ENCODE measurements at regions not wholly inside any gene's neighbourhood (a gene's known extent, or its start where the extent isn't known, plus 50 kb on each side); places are given as distances from the start of the nearest gene placed in this dataset.

DNA sequence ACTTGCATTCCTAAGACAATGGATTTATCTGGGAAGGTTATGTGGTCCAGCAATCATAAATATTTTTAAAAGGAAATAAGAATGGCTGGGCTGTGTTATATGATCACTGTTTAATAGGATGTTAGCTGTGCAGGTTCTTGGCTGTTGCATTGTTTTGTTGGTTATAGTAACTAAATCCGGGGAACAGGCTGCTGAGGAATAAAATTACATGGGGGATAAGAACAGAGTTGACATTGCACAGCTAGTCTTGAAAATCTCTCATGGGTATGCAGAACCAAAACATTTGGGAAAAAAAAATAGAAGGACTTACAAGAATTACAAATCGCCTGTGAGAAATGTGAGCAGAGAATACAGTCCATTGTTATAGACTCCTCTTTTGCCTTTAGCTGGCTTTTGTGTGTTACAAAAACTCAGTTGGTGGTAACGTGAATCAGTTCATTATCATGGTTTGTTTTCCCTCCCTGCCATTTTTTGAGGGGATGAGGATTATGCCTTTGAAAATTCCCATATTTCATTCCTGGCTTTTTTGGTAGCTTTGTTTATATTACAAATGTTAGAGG is 375.3 kb upstream of the DAB2 start:
- ATAC-seq (no peak), DNase-seq (no peak)

DNA sequence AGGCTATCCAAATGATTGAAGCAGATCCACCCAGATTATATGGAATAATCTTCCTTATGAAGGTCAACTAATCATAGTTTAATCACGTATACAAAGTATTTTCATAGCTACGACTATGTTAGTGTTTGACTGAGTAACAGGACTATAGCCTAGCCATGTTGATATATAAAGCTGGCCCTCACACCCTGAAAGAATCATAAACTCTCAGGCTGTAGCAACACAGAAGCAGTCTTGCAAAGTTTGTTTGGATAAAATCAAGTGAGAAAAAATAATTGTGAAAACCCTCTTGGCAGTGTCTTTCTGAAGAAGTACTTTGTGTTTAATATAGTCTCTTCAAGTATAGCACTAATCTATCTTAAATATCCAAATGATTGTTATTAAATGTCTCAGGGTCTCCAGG is 374.5 kb upstream of the DAB2 start:
- ATAC-seq (no peak), DNase-seq (no peak)

DNA sequence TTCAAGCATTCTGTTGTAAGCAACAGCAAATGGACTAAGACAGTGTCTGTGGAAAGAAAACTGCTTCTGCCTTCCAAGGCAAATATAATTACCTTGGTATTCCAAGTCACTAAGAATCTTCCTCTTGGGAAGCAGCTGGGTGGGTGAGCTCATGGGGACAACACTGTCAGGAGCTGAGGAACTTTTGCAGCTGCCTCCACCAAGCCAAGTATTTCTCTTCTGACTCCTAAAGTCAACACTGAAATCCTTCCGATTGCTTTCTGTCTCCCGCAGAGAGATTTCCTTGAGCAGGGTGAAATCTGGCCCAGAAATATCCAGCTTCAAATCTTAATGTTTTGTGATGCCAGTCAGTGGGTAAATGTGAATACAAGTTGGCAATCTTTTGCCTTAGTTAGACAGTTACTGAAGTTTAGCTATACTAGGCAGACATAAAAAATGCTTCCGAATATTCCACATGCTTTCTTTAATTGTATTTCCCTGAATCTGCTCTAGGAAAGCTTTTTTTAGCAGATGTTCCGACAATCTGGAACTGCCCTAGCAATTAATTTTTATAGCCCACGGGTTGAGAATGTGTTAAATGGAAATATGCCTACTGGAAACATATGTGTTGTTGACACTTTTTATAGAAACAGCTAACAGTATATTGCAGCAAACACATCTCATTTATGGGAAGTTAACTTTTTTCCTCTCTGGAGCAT is 369.9 kb upstream of the DAB2 start:
- ATAC-seq (no peak), DNase-seq (no peak)

DNA sequence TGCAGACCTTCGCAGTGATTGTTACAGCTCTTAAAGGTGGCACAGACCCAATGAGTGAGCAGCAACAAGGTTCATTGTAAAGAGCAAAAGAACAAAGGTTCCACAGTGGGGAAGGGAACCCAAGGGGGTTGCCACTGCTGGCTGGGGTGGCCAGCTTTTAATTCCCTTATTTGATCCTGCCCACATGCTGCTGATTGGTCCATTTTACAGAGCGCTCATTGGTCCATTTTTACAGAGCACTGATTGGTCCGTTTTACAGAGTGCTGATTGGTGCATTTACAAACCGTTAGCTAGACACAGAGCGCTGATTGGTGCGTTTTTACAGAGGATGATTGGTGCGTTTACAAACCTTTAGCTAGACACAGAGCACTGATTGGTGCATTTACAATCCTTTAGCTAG is 360.6 kb upstream of the DAB2 start:
- DNase-seq = no peak
- ATAC-seq = no peak

DNA sequence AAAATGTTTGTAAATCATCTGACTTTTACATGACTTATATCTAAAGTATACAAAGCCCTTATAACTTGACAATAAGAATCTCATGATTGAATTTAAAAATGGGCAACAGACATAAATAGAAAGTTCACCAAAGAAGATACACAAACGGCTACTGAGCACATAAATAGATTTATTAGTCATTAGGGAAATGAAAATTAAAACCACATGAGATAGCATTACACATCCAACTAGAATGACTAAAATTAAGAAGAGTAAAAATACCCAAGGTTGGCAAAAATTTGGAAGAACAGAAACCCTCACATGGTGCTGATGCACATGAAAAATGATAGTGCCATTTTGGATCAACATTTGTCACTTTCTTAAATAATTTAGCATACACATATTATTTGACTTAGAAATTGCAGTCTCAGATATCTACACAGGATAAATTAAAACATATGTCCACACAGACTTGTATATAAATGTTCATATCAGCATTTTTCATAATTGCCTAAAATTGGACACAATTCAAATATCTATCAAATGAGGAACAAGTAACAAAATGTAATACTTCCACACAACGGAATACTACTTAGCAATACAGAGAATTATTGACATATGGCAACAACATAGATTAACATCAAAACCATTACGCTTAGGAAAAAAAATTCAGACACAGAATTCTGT is 359.1 kb upstream of the DAB2 start:
- ATAC-seq (no peak), DNase-seq (no peak)

DNA sequence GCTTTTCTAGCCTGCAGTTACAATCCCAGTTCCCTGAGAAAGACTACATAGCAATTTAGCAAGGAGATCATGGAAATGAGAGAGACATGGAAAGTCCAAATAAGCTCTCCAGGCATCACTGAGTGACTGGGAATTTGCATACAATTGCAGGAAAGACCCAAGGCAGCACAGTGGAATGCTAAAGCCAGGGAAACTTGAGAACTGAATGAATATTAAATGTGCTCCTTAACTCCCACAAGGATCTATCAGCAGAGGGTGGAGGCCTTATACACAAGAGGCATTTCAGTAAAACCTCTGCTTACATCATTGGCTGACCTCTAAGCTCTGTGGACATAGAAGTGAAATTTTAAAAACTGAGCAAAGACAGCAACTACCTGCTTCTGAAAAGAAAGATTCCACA is 355.6 kb upstream of the DAB2 start:
- no peak for ATAC-seq
- no peak for DNase-seq

DNA sequence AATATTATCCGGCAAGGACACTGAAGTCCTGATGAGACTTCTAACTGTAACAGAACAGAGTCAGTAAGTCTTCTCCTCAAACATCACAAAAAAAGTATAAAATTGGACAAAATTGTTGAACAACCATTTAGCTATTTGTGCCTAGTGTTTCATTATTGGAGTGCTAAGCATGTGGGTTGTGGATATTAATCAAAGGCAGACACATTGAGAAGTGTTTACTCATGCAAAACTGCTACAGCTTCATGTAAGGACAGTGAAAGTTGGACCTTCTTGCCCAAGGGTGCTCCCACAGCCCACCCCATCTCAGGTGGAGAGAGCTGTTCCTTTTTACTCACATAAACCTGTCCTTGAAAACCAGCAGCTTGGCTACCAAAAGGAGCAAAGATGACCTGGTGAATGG is 355.1 kb upstream of the DAB2 start:
- ATAC-seq (no peak), DNase-seq (no peak)

DNA sequence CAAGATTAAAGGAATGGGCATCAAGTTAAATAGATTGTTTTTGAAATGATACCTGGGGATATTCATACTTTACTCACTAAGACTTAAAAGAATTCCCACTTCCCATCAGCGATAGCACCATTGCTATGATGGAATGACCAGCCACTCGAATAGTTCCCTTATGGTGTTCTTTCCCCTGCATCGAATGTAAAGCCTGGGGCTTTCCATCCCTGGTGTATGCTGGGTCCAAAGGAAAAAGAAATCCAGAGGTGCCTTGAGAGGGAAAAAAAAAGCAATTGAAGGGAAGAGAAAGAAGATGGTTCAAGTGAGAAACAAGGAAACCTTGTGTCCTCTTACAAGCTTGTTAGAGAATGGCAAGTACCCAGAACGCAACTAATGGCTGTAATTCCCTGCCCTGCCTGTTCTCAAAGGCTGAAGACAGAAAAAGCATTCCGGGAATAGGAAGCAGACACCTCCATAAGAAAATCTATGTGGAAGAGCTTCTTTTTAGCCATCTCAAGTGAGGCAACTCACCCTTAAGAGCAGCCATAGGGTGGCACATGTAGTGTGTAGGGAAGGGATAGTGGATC is 351.1 kb upstream of the DAB2 start:
- ATAC-seq = no peak
- no peak for DNase-seq

DNA sequence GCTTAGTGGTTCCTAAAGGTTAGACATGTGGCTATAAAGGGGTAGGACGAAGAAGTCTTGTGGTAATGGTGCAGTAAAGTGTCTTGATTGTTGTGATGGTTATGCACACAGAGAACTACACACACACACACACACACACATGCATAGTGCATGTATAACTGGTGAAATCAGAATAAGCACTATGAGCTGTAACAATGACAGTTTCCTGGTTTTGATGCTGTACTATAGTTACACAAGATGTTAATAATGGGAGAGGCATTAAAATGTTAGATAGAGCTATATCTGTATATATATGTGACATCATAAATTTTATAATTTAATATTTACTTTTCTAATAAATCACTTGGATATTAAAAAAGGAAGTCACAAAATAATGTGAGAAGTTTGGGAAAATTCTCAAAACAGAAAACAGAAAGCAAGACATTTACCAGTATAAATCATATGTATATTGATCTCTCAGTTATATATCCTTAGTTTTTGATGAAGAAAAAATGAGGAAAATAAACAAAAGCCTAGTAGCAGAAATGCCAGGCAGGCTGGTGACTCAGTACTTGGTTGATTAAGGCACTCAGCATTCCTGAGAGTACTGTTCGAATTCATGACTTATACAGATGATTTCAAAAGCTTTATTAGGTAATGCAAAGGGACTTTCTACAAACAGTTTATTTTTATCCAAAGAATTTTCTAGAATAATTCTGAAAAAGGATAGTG is 350.5 kb upstream of the DAB2 start:
- ATAC-seq = no peak
- DNase-seq = no peak

DNA sequence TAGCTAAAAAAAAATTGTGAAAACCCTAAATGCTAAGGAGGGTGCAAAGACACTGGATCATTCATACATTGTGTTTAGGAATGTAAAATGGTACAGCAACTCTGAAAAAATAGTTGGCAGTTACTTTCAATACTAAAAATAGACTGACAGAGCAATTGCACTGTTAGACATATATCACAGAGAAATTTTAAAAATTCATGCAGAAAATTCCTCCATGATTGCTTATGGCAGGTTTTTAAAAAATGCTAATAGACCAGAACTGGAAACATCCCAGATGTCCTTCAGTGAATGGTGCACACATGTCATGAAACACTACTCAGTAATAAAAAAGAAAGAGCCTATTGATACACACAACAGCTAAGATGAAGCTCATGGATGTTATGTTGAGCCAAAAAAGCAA is 349.8 kb upstream of the DAB2 start:
- DNase-seq (no peak), ATAC-seq (no peak)

DNA sequence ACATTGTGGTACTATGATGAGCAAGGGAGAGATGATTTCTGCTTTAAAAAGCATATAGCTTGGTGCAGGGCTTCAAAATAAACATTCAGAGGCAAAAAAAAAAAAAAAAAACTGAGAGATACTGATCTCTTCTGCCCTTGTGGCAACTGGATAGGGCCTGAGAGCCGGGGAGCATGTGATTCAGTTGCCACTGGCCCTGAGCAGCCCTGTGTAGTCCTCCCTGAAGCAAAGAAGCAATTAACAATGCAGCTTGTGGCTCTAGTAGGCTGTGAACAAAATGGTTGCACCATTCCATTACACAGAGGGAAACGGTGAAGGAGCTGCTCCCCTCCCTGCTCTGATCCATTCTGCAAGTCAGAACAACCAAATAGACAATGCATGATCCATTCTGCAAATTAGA is 347.5 kb upstream of the DAB2 start:
- ATAC-seq = no peak

DNA sequence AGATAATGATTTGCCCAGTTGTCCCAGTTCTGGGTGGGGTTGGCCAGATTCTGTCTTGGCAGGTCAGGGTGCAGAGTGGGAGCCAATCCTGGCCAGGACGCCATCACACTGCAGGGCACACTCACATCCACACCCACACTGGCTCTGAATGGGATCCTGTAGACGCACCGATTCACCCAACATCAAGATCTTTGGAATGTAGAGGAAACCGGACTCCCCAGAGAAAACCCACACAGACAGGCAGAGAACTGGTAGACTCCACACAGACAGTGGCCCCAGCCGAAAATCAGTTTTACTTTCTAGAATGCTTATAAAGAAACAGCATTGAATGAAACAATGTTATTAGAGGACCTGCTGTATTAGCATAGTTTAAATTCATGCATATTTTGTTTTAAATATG is 343.1 kb upstream of the DAB2 start:
- DNase-seq = no peak
- ATAC-seq = no peak

More for the DNA sequence above, 347.5 kb upstream of the DAB2 start:
- DNase-seq = no peak

DNA sequence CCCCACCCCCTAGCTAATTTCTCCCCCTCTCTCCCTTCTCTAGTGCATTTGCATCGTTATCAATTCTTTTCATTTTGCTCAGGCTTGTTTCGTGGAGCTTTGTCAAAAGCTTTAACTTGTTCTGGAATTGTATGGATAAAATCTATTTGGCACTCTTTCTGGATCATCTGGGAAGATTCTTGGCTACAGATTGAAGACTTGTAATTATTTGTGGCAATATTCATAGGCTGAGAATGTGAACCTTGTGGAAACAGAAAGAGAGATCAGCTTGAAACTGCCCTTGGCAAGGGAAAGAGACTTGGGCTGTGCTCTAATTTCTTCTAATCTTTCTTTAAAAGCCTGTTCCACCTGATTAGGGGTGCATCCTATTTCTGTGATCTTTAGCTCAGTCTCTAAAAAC is 340.6 kb upstream of the DAB2 start:
- ATAC-seq (no peak), DNase-seq (no peak)

DNA sequence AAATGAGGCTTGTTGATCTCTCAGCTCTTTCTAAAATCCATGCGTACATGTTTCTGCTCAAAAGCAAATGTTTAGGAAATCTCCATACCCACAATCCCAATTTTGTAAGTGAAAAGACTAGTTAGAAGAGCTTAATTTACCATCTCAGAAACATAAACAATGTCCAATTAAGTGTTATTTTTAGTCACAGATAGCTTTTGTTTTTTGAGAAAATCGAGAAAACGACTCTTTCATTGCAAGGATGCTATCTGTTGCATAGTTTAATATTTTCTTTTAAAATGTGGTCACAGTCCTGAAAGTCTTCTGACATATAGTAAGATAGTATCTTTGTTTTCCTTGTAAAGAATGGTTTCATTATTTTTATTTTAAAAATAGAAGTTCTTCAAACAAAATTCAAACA is 338.0 kb upstream of the DAB2 start:
- DNase-seq = no peak

DNA sequence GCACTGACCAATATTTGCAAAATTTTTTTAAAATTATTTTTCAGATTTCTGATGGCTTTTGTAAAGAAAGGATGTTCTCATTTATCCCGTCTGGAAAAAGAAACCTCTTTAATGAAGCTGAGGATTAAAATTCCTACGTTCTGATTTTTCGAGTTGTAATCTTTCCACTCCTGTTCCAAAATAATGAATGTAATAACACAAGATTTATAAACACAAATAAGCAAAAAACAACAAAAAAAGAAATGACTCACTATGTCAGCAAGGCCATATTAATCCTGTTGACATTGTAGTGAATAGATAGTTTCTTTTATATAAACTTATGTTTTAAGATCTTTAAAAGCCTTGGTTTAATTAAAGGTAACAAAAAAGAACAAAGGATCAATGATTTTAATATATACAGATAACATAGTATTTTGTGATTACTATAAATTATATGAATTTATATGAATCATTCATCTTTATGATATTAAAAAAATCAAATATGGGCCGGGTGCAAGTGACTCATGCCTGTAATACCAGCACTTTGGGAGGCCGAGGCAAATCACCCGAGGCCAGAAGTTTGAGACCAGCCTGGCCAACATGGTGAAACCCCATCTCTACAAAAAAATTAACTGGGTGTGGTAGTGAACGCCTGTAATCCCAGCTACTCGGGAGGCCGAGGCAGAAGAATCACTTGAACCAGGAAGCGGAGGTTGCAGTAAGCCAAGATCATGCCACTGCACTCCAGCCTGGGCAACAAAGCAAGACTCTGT is 336.6 kb upstream of the DAB2 start:
- no peak for DNase-seq

More for the DNA sequence above, 338.0 kb upstream of the DAB2 start:
- no peak for ATAC-seq

DNA sequence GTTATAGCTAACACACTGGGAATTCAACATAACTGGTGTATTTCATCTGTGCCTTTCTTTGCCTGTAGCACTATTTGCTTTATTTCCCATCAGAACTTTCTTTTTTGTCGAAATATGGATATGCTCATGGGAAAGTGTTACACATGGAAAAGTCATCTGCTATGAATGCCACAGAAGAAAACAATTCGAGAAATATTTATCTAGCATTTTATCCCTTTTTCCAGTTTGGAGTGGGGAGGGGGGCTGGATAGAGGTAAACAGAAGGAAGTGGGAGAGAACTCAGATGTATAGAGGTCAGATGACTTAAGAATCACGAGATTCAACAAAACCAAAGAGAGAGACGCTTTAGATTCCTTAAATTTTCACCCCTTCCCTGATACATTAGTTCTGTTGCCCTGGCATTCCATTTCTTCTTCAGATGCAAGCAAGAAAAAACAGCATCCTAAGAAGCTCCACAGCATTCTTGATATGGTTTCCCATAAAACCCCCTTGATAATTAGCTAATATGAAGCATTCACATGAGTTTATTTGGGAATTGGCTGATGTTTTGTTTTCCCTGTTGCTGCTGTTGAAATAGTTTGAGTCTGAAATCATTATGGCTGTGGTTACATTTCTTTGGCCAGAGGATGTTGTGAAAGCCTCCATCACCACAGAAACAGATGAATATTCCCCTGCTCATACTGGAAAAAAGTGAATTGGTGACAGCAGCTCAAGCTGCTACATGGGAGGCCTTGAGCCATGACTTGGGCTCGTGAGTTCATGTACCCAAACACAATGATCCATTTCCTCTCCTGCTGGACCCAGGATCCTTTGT is 335.8 kb upstream of the DAB2 start:
- ATAC-seq (no peak), DNase-seq (no peak)

More for the DNA sequence above, 336.6 kb upstream of the DAB2 start:
- no peak for ATAC-seq

DNA sequence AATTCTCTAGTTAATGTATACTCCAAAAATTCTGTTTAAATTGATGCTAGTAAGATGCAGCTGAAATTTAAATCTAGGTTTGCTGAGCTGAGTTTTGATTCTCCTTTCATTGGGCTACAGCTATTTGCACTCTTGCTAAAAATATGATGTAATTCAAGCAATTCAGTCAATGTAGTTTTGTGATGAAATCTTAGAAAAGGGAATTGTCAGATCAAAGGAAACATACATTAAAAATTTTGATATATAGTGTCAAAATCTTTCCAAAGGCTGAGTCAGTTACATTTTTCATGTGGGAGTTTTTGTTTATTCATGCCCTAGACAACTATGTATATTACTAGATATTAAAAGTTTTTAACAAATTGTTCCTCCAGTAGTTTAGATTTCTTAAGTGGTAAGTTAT is 334.9 kb upstream of the DAB2 start:
- no peak for DNase-seq
- no peak for ATAC-seq

DNA sequence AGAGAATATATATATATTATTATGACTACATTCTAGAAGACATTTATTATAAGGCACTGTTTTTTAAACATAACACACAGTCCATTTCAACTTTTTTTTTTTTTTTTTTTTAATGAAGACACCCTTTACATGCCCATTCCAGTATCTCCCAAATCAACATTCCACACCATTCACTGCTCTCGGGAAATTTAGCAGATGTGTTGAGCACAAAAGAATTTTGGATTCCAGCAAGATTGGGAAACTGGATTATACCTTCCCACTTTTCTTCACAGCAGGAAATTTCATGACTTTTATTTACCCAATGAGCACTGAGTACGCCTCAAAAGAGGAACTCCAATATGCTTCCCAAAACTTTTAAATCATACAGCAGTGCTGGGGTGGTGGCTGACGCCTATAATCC is 333.6 kb upstream of the DAB2 start:
- DNase-seq (no peak), ATAC-seq (no peak)

DNA sequence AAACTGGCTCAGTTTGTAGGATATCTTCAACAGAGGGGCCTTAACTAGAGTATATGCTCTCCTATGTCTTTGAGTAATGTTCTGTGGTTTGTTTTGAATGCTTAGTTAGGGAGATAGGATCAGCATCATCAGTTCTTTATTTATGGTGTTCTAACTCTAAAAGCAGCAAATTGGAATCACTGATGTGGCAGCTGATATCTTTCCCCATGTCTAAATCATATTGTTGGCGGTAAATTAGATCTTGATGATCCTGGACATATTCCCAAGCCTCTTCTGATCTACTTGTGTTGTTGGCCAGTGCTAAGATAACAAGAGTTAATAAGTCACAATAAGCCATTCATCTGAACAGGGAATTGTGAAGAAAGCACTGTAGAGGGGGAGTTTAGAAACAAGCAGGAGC is 332.4 kb upstream of the DAB2 start:
- DNase-seq = no peak
- ATAC-seq = no peak

DNA sequence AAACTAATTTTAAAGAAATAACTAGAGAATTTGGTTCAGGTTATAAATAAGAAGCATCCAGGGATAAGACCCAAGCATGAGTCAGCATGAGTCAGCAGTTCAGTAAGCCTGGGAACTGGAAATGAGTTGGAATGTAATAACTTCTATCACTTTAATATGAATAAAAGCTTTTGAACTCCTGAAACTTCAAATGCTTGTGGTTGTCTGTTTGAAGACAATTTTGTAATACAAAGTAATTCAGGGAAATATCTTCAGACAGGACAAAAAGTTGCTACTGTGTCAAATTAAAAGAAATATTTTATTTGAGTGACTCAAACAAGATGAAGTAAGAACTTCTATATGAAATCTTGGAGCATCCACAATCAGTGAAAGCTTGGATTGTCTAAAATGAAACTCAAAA is 331.2 kb upstream of the DAB2 start:
- DNase-seq (no peak), ATAC-seq (no peak)

DNA sequence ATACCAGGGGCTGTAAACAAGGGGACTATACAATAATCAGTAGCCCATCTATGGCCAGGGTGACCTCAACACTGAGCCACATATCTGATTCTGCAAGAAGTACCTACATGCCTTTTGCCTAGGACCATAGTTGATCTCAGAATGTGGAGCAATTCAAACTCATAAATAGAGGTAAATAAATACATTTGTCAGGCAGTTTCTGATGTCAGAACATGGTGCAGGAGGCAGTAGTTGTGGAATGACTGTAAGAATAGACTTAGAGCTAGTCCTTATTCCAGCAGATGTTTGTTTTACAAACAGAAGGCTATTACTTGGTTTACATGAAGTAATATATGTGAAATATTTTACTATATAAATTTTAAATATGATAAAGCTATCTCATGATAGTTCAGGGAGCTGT is 330.7 kb upstream of the DAB2 start:
- ATAC-seq (no peak), DNase-seq (no peak)
